Endometrial microvascular endothelial cells (primary cell): ENCODE measurements at regions not wholly inside any gene's neighbourhood (a gene's known extent, or its start where the extent isn't known, plus 50 kb on each side); places are given as distances from the start of the nearest gene placed in this dataset.

ENCODE experiments used
- in situ Hi-C: cut with HindIII; loops from 2 replicates; pipeline ENCODE4 v1.10.0; 2017; ENCODE audit warnings: low sequenced_read_pairs, low pct_unique_long_range_greater_than_20kb; ENCODE audit errors: inconsistent ontology term

DNA sequence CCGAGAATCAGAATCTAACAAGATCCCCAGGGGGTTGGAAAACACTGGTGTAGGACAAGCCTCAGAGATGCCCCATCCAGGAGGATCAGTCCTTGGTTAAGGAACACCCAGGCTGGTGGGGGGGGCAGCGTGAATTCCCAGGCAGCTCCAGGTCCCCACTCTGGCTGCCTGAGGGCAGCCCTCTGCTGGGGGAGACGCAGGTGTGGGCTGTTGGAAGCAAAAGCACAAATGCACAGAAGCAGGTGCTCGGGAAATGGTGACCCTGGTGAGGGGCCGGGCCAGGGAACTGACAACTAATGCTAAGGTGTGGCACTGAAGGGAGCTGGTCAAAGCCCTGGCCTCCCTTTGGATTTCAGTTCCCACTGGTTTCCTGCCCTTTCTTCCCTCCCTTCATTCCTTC is 140.8 kb upstream of the CDH5 start:
- in situ Hi-C loops = no loop called here

DNA sequence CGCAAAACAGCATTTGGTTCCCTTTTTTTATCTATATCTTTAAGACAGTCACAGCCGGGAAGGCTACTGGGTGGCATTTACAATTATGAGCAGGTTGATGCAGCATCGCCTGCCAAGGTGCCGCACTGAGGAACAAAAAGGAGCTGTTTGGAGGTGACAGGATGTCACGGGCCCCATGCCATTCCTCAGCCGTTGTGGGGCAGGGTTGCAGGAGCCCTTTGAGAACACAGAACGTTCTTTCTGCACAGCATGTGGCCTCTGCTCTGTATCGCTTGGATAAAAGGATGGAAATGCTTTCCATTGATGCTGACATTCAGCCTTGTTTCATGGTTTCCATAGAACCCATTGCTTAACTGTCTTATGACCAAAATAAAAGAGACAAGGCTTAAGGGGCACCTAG is 141.9 kb upstream of the CDH5 start:
- in situ Hi-C loops = no loop called here

- in situ Hi-C loops = no loop called here
These were observed 142.3 kb upstream of the CDH5 start for GRCh38 chr16:66224186-66224585.

- in situ Hi-C loops = no loop called here
These were observed 143.2 kb upstream of the CDH5 start for GRCh38 chr16:66223176-66223780.

DNA sequence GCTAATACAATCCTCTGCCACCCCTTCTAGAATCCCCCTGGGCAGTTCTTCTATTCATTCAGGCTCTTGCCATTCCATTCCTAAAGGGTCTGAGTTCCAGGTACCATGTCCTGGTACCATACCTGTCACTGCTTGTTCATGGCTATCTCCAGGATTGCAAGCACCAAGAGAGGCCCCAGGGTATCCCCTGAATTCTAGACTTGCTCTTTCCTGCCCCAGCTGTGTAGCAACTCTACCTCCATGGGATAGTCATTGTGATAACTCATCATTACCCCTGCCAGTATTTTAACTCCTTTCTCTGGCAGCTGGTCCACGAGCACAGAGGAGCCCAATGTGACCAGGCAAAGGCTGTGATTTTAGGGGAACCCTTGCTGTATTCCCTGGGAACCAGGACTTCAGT is 143.7 kb upstream of the CDH5 start:
- in situ Hi-C loops = no loop called here

DNA sequence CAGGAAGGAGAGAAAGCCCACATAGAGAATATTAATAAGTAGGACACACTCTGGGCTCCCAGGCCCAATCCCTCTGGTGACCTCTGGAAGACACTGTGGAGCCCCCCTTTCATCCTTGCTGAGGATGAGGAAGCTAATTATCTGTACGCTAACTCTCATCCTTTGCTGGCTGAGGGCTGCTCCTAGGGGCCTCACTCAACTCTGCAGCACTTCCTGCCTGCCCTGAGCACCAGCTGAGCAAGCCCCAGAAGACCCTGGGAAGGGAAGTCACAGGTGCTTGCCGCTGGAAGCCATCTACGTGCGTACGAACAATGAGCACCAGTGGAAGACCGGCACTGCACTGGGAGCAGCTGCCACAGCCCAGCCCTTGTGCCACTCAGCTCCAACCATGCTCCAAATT is 145.8 kb upstream of the CDH5 start:
- in situ Hi-C loops = no loop called here

GRCh38 chr16:66219491-66219890 is 147.0 kb upstream of the CDH5 start:
- in situ Hi-C loops = no loop called here

DNA sequence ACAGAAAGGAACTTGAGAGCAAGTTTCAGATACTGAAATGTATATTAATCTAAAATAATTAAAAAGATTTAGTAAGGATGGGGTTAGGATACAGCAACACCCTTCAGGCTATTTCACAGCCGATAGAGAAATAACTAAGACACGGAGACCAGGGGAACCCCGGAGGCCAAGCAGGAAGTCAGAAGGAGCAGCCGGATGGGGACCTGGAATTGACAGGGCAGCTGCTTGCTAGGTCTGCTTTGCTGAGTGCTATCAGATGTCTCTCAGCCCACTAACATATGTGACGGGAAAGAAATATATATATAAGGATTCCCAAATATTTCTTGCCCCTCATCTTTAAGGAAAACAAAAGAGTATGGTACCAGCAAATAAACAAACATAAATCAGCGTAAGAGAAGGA is 154.1 kb upstream of the CDH5 start:
- in situ Hi-C loops = no loop called here

GRCh38 chr16:66211651-66212050 is 154.8 kb upstream of the CDH5 start:
- in situ Hi-C loops = no loop called here

- in situ Hi-C loops = no loop called here
These were observed 158.6 kb upstream of the CDH5 start for GRCh38 chr16:66207883-66208265.

GRCh38 chr16:66207139-66207882 is 159.2 kb upstream of the CDH5 start:
- in situ Hi-C loops = no loop called here

DNA sequence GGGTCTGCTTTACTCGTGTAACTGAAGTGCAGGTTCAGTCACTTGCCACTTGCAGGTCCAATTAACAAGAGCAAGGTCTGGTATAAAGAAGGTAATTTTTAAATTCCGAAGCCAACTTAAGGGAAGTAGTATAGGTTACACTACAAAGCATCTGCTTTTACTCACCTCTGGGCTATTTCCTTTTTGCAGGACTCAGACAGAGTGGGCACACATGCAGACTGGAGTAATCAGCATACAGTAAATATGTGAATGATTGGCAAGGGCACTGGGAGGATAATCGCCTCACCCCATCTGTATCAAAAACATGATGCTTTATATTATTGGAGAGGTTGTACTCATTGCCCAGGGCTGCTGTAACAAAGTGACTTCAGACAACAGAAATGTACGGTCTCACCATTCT is 160.1 kb upstream of the CDH5 start:
- in situ Hi-C loops = no loop called here

- in situ Hi-C loops = no loop called here
These were observed 160.9 kb upstream of the CDH5 start for GRCh38 chr16:66205287-66206231.

GRCh38 chr16:66204756-66205155 is 161.7 kb upstream of the CDH5 start:
- in situ Hi-C loops = no loop called here

DNA sequence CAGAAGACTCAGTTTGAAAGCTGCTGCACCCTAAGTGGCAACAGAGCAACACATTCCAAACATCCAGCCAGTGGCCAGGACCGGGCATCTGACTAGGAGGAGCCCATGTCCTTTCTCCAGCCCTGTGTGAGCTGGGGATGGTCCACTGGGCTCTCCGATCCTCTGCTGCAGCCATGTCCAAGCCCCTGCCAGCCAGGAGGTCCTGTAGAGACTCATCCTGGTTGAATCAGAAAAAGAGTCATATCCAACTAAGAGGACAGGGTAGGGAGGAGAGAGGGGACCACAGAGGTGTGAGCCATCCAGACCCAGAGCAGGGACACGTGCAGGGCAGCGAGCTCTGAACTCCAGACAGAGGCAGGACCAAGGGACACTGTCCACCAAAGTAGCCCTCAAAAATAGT is 163.0 kb upstream of the CDH5 start:
- in situ Hi-C loops = no loop called here

DNA sequence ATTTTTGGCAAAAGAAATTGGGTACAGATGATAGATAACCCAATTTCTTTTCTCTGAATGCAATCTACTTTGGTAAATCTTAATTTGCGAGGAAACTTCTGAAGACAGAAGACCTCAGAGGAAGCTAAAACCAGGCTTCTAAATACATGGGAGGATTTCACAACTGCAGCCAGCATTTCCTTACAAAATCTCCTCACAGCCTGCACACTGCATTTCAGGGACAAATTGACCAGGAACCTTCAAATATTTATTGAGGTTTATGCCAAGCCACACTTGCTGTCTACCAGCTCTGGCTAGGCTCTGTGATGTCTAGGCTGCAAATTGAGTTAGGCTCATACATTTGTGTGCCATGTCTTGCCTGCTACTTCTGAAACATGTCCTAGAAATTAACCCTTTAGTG is 167.3 kb upstream of the CDH5 start:
- in situ Hi-C loops = no loop called here

- in situ Hi-C loops = no loop called here
These were observed 167.8 kb upstream of the CDH5 start for GRCh38 chr16:66198641-66199040.

- in situ Hi-C loops = no loop called here
These were observed 168.7 kb upstream of the CDH5 start for GRCh38 chr16:66197668-66198278.

DNA sequence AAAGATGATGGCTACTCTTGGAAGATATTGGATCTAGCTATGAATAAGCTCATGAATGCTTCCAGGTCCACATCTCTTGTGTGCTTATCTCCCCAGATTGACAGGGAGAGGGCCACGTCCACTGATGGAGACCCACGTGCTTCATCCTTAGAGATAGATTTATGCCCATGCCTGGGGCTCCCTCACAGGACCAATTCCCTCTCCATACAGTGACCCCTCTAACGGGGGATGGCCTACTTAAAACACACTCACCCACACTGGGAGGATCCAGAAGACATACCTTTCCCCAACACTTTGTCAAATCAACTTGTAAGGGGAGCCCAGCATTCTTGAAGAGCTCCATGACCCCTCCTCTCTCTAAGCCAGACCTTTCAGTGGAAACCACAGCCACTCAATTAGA is 169.7 kb upstream of the CDH5 start:
- in situ Hi-C loops = no loop called here
